SU-DHL-6 (cell line): ENCODE measurements at regions not wholly inside any gene's neighbourhood (a gene's known extent, or its start where the extent isn't known, plus 50 kb on each side); places are given as distances from the start of the nearest gene placed in this dataset.

Source experiments
- H2AFZ ChIP-seq: fragments of 200-600 bp; sonication (generic); 2 replicates; pipeline ENCODE4 v1.6.1; 2014; ENCODE audit warnings: low read depth, mild to moderate bottlenecking, moderate library complexity, mixed read lengths, antibody characterized with exemption, low read length; ENCODE audit not compliant: severe bottlenecking
- H3F3A ChIP-seq: fragments of 200-600 bp; shearing (Covaris generic); 2 replicates; pipeline ENCODE4 v1.6.0; 2016; ENCODE audit warnings: antibody characterized with exemption, mild to moderate bottlenecking; ENCODE audit not compliant: insufficient read depth
- H3K27ac ChIP-seq: fragments of 200-600 bp; sonication (generic); 2 replicates; pipeline ENCODE4 v1.5.1; 2016; ENCODE audit warnings: low read depth, mild to moderate bottlenecking, low read length, moderate library complexity, mixed read lengths
- H3K27me3 ChIP-seq: fragments of 200-600 bp; sonication (generic), shearing (Covaris generic); 2 replicates; pipeline ENCODE4 v1.6.0; 2014; ENCODE audit warnings: mild to moderate bottlenecking, low read length
- H3K36me3 ChIP-seq: fragments of 200-600 bp; sonication (generic); 2 replicates; pipeline ENCODE4 v1.6.1; 2014; ENCODE audit warnings: mild to moderate bottlenecking, low read length, mixed read lengths
- H3K4me2 ChIP-seq: fragments of 300-600, 200-600 bp; shearing (Covaris generic), sonication (generic); 2 replicates; pipeline ENCODE4 v1.6.0; 2014; ENCODE audit warnings: low read length, low read depth, mild to moderate bottlenecking; ENCODE audit not compliant: poor library complexity, severe bottlenecking
- H3K4me3 ChIP-seq: fragments of 200-600 bp; sonication (generic); 2 replicates; pipeline ENCODE4 v1.5.1; 2014; ENCODE audit warnings: antibody characterized with exemption, low read length, mild to moderate bottlenecking, mixed read lengths; ENCODE audit not compliant: insufficient read depth, poor library complexity, severe bottlenecking
- H3K79me2 ChIP-seq: fragments of 200-600 bp; sonication (generic); 2 replicates; pipeline ENCODE4 v1.6.1; 2014; ENCODE audit warnings: mild to moderate bottlenecking, low read length, moderate library complexity; ENCODE audit not compliant: insufficient read depth
- H3K9ac ChIP-seq: fragments of 200-600 bp; sonication (generic); 2 replicates; pipeline ENCODE4 v1.7.0; 2014; ENCODE audit warnings: mild to moderate bottlenecking, low read length
- H3K9me2 ChIP-seq: fragments of 200-600 bp; sonication (generic); replicated peaks from 2 replicates; pipeline ENCODE4 v1.6.1; 2014; ENCODE audit warnings: low read length; ENCODE audit not compliant: insufficient read depth
- H3K9me3 ChIP-seq: fragments of 200-600 bp; sonication (generic); 2 replicates; pipeline ENCODE4 v1.6.1; 2014; ENCODE audit warnings: low read length, mixed read lengths; ENCODE audit not compliant: insufficient read depth
- H4K20me1 ChIP-seq: fragments of 200-600 bp; sonication (generic); 2 replicates; pipeline ENCODE4 v1.6.1; 2014; ENCODE audit warnings: low read depth, mild to moderate bottlenecking, antibody characterized with exemption, low read length, moderate library complexity, mixed read lengths
- CTCF ChIP-seq: fragments of 200-600 bp; sonication (generic); IDR thresholded peaks from one replicate; pipeline ENCODE4 v1.5.1; 2017; ENCODE audit warnings: antibody characterized with exemption, mild to moderate bottlenecking, low read length, moderate library complexity; ENCODE audit not compliant: insufficient read depth, poor library complexity, severe bottlenecking
- EZH2phosphoT487 ChIP-seq: fragments of 200-600 bp; sonication (generic), shearing (Covaris generic); conservative IDR thresholded peaks from 2 replicates; pipeline ENCODE4 v1.6.1; 2018; ENCODE audit warnings: mild to moderate bottlenecking, antibody characterized with exemption, low read length, moderate library complexity, mixed read lengths

GRCh38 chr6:45822873-45823272 lies 192.8 kb downstream of the CLIC5 start:
- H4K20me1 ChIP-seq, result no peaks in the 10 kb centered on the region
- H3F3A ChIP-seq, result no peaks in the 10 kb centered on the region
- no peak overlapping the region for H3K27ac ChIP-seq
- H3K9me3 ChIP-seq, result no peaks in the 10 kb centered on the region
- H3K4me3 ChIP-seq, result no peak overlapping the region
- no peak overlapping the region for H3K4me2 ChIP-seq
- no peaks in the 10 kb centered on the region for H3K9me2 ChIP-seq
- H3K79me2 ChIP-seq, result no peaks in the 10 kb centered on the region
- H3K9ac ChIP-seq, result no peak overlapping the region
- H3K27me3 ChIP-seq, result no peaks in the 10 kb centered on the region
- TF ChIP-seq EZH2phosphoT487, result no peak
- no peak for TF ChIP-seq CTCF
- H2AFZ ChIP-seq, result no peak overlapping the region
- H3K36me3 ChIP-seq, result no peaks in the 10 kb centered on the region

- H3K27ac ChIP-seq, result no peak overlapping the region
- H3K36me3 ChIP-seq, result no peaks in the 10 kb centered on the region
- TF ChIP-seq EZH2phosphoT487 (no peak), CTCF (no peak)
- H4K20me1 ChIP-seq, result no peaks in the 10 kb centered on the region
- H3K9me3 ChIP-seq, result no peaks in the 10 kb centered on the region
- H2AFZ ChIP-seq, result no peak overlapping the region
- H3K4me3 ChIP-seq, result no peak overlapping the region
- no peak overlapping the region for H3K4me2 ChIP-seq
- no peaks in the 10 kb centered on the region for H3K27me3 ChIP-seq
- H3K9me2 ChIP-seq, result no peaks in the 10 kb centered on the region
- H3K79me2 ChIP-seq, result no peaks in the 10 kb centered on the region
- H3F3A ChIP-seq, result no peaks in the 10 kb centered on the region
- H3K9ac ChIP-seq, result no peak overlapping the region
Measured at GRCh38 chr6:45822246-45822812, 193.3 kb downstream of the CLIC5 start.

- Histone ChIP-seq H3K27ac (no peak overlapping the region), H3K4me3 (no peak overlapping the region), H3K36me3 (no peaks in the 10 kb centered on the region), H3K9ac (no peak overlapping the region), H3K27me3 (no peaks in the 10 kb centered on the region), H2AFZ (no peak overlapping the region), H3K79me2 (no peaks in the 10 kb centered on the region), H4K20me1 (no peaks in the 10 kb centered on the region), H3K4me2 (no peak overlapping the region), H3K9me3 (no peaks in the 10 kb centered on the region), H3K9me2 (no peaks in the 10 kb centered on the region), H3F3A (no peaks in the 10 kb centered on the region)
- TF ChIP-seq CTCF (no peak), EZH2phosphoT487 (no peak)
Measured at GRCh38 chr6:45818655-45819054, 197.0 kb downstream of the CLIC5 start.
